ENCODE measurements at regions not wholly inside any gene's neighbourhood (a gene's known extent, or its start where the extent isn't known, plus 50 kb on each side); places are given as distances from the start of the nearest gene placed in this dataset.

GRCh38 chr5:152303841-152304240 lies 101.2 kb downstream of the NMUR2 start:
- TF ChIP-seq CTCF (conservative IDR thresholded peaks at IDR 0.05 in 1 of 2, IDR thresholded peaks at IDR 0.05 in 1 of 2; ENCODE audit: low read depth in 1 of 2, low read length in 2 of 2): no peak
- no peak for TF ChIP-seq EZH2 (IDR thresholded peaks at IDR 0.05; ENCODE audit: low read length, missing control alignments)

Data from fibroblast of lung (primary cell).